Gastroesophageal sphincter (tissue), 3 donors: ENCODE measurements at regions not wholly inside any gene's neighbourhood (a gene's known extent, or its start where the extent isn't known, plus 50 kb on each side); places are given as distances from the start of the nearest gene placed in this dataset.

Experiments
- CTCF ChIP-seq, 4 experiments: fragments of 200-600 bp in 2 of 4; fragments of 450-650 bp in 2 of 4; sonication (generic) in 1 of 4; IDR thresholded peaks; one replicate each; pipeline ENCODE4 v1.5.1; 2017 to 2019; ENCODE audit warnings: antibody characterized with exemption in 4 of 4, mild to moderate bottlenecking in 2 of 4, moderate library complexity in 2 of 4
- EP300 ChIP-seq: sonication (generic); formaldehyde crosslinking; IDR thresholded peaks from one replicate; pipeline ENCODE4 v1.6.1; 2017; ENCODE audit warnings: antibody characterized with exemption, mild to moderate bottlenecking
- POLR2A ChIP-seq, 2 donors: fragments of 450-650 bp; IDR thresholded peaks; one replicate each; pipeline ENCODE4 v1.6.1; 2017; ENCODE audit warnings: antibody characterized with exemption in 2 of 2, mild to moderate bottlenecking in 2 of 2, moderate library complexity in 1 of 2
- POLR2AphosphoS5 ChIP-seq: sonication (generic); formaldehyde crosslinking; IDR thresholded peaks from one replicate; pipeline ENCODE4 v1.6.1; 2017; ENCODE audit warnings: antibody characterized with exemption

- TF ChIP-seq CTCF (IDR thresholded peaks at IDR 0.05) (peak; percentile 49 to 67 (median 63)), EP300 (no peak), POLR2A (IDR thresholded peaks at IDR 0.05) (no peak), POLR2AphosphoS5 (no peak)
Observed at GRCh38 chr2:175690113-175690837, 311.8 kb downstream of the LNPK start.
